AG10803 (cell line): ENCODE measurements at regions not wholly inside any gene's neighbourhood (a gene's known extent, or its start where the extent isn't known, plus 50 kb on each side); places are given as distances from the start of the nearest gene placed in this dataset.

Source experiments
- DNase-seq: peaks from one replicate; pipeline ENCODE4 v3.0.0; 2010; ENCODE audit warnings: low read depth
- H3K4me3 ChIP-seq: 2 replicates; pipeline ENCODE4 v1.5.1; 2011; ENCODE audit warnings: mild to moderate bottlenecking, low read length, control low read depth
- TF ChIP-seq, protein P1 (sequence below): conservative IDR thresholded peaks from 2 replicates; pipeline ENCODE4 v1.5.1; 2011; ENCODE audit warnings: mild to moderate bottlenecking, low read length, control low read depth, inconsistent platforms

- DNase-seq, result no peak
- no peak overlapping the region for H3K4me3 ChIP-seq
- TF ChIP-seq, protein P1, sequence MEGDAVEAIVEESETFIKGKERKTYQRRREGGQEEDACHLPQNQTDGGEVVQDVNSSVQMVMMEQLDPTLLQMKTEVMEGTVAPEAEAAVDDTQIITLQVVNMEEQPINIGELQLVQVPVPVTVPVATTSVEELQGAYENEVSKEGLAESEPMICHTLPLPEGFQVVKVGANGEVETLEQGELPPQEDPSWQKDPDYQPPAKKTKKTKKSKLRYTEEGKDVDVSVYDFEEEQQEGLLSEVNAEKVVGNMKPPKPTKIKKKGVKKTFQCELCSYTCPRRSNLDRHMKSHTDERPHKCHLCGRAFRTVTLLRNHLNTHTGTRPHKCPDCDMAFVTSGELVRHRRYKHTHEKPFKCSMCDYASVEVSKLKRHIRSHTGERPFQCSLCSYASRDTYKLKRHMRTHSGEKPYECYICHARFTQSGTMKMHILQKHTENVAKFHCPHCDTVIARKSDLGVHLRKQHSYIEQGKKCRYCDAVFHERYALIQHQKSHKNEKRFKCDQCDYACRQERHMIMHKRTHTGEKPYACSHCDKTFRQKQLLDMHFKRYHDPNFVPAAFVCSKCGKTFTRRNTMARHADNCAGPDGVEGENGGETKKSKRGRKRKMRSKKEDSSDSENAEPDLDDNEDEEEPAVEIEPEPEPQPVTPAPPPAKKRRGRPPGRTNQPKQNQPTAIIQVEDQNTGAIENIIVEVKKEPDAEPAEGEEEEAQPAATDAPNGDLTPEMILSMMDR, result no peak
Measured at GRCh38 chr4:135204311-135204710, 1002.7 kb upstream of the PABPC4L start.

GRCh38 chr4:135201081-135201480, 999.5 kb upstream of the PABPC4L start:
- DNase-seq, result no peak
- H3K4me3 ChIP-seq, result no peak overlapping the region
- TF ChIP-seq, protein P1, result no peak

DNA sequence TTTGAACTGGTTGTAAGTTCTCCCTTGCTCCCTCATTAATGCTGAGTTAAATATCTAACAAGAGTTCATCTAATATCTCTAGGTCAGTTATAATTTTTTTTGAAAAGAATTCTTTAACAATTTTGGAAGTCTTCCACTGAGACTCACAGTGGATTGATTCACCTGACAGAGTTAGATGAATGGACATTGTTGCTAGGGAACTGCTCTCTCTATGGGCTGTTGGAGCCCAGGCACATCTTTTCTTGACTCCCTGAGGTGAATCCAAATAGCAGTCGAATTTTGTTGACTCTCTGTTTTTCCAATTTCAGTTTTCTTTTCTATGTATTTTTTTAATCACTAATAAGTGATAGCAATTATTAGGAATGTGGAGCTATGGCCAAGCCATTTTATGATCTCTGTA, 996.1 kb upstream of the PABPC4L start:
- no peak overlapping the region for H3K4me3 ChIP-seq
- TF ChIP-seq, protein P1, result no peak
- no peak for DNase-seq

DNA sequence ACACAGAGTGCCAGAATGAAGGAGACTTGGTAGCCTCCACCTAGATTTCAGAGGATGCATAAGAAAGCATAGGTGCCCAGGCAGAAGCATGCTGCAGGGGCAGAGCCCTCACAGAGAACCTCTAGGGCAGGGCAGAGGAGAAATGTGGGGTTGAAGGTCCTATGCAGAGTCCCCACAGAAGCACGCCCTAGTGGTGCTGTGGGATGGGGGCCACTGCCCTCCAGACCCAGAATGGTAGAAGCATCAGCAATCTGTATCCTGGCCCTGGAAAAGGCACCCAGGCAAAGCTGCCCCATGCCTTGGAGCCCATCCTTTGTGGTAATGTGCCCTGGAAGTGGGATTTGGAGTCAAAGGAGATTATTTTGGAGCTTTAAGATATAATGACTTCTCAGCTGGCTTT, 992.9 kb upstream of the PABPC4L start:
- H3K4me3 ChIP-seq, result no peak overlapping the region
- no peak for DNase-seq
- TF ChIP-seq, protein P1, result no peak

DNA sequence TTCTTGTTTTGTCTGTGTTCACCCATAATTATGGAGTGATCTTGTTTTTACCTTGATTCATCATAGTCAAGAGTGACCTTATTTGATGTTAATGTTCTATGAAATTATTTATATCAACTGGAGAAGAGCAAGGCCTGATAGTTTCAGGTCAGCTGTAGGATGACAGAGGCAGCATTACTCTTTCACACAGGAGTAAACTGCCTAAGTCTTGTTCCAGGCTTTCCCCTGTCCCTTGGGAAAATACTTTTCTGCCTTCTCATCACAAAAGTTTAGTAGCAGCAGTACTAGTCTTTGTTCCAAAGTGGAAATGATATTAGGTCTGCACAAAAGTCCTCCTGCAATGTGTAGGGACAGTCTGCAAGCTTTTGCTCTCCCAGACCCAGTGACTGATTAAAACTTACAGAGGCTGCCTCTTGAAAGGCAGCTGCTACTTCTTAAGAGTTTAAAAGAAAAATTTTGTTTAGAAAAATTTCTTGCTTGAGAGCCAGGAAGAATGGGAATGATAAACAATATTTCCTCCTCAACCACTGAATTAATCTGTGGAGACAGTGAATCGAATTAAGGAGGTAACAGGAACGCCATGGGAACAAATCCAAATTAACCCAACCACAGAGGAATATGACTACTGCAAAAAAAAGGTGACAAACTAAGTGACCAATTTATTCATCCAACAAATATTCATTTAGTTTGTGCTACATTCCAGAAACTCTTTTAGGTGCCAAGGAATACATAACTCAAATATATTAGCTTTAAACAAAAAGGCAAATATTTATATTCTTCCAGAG, 991.4 kb upstream of the PABPC4L start:
- TF ChIP-seq, protein P1, result no peak
- H3K4me3 ChIP-seq, result no peak overlapping the region
- no peak for DNase-seq

DNA sequence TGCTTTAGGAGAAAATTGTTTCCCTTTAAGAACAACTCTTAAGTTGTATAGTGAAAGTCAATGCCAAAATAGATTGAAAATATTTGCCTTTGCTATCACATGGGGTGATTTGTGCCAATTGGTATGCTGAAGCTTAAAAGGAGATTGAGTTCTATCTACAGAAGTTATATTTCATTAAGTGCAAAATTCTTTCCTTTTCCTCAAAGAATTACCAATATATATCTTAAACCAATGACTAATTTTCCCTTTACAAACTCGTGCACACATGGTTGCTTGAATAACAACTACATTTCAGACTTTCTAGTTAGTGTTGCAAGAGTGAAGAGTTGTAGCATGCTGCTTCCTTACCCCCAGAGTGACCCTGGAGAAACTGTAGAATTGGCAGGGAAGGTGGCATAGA, 990.0 kb upstream of the PABPC4L start:
- no peak overlapping the region for H3K4me3 ChIP-seq
- no peak for DNase-seq
- TF ChIP-seq, protein P1, result no peak

- DNase-seq, result no peak
- TF ChIP-seq, protein P1, result no peak
Measured at GRCh38 chr4:135186002-135186401, 984.4 kb upstream of the PABPC4L start.

More at GRCh38 chr4:135186002-135186401, 984.4 kb upstream of the PABPC4L start:
- H3K4me3 ChIP-seq, result no peak overlapping the region
